ENCODE measurements at regions not wholly inside any gene's neighbourhood (a gene's known extent, or its start where the extent isn't known, plus 50 kb on each side); places are given as distances from the start of the nearest gene placed in this dataset.
"Not testable (repeated sequence)": the region's sequence is repeated elsewhere in the genome, so short reads cannot be mapped to it uniquely, and the experiment has no call there.

- FAIRE-seq, result no peak
- no peak for DNase-seq (ENCODE audit: insufficient read length, low spot score)
These were observed 359.3 kb upstream of the EPHA4 start for GRCh38 chr2:221931251-221931991.

GRCh38 chr2:221929259-221929658 lies 357.2 kb upstream of the EPHA4 start:
- FAIRE-seq (no peak), DNase-seq (ENCODE audit: insufficient read length, low spot score) (no peak)

- DNase-seq (ENCODE audit: insufficient read length, low spot score), result no peak
- no peak for FAIRE-seq
These were observed 354.2 kb upstream of the EPHA4 start for GRCh38 chr2:221926327-221926726.

- DNase-seq (ENCODE audit: insufficient read length, low spot score), result no peak
- FAIRE-seq, result no peak
These were observed 352.5 kb upstream of the EPHA4 start for GRCh38 chr2:221924576-221924975.

GRCh38 chr2:221915926-221916325 lies 343.8 kb upstream of the EPHA4 start:
- no peak for DNase-seq (ENCODE audit: insufficient read length, low spot score)
- no peak for FAIRE-seq

GRCh38 chr2:221914334-221914880 lies 342.3 kb upstream of the EPHA4 start:
- DNase-seq (ENCODE audit: insufficient read length, low spot score), result no peak
- FAIRE-seq, result no peak

- FAIRE-seq (no peak), DNase-seq (ENCODE audit: insufficient read length, low spot score) (no peak)
These were observed 339.8 kb upstream of the EPHA4 start for GRCh38 chr2:221911890-221912289.

GRCh38 chr2:221911321-221911720 lies 339.2 kb upstream of the EPHA4 start:
- FAIRE-seq, result no peak

GRCh38 chr2:221908518-221908917 lies 336.4 kb upstream of the EPHA4 start:
- no peak for FAIRE-seq
- DNase-seq (ENCODE audit: insufficient read length, low spot score), result no peak

More at GRCh38 chr2:221911321-221911720, 339.2 kb upstream of the EPHA4 start:
- no peak for DNase-seq (ENCODE audit: insufficient read length, low spot score)

GRCh38 chr2:221897718-221898117 lies 325.6 kb upstream of the EPHA4 start:
- FAIRE-seq (no peak), DNase-seq (ENCODE audit: insufficient read length, low spot score) (no peak)

GRCh38 chr2:221896505-221897151 lies 324.5 kb upstream of the EPHA4 start:
- DNase-seq (ENCODE audit: insufficient read length, low spot score) (peak; percentile 17), FAIRE-seq (peak; percentile 9)

GRCh38 chr2:221895366-221896121 lies 323.4 kb upstream of the EPHA4 start:
- DNase-seq (ENCODE audit: insufficient read length, low spot score) (no peak), FAIRE-seq (no peak)

- FAIRE-seq (no peak), DNase-seq (ENCODE audit: insufficient read length, low spot score) (no peak)
These were observed 321.4 kb upstream of the EPHA4 start for GRCh38 chr2:221893501-221893900.

GRCh38 chr2:221892006-221892405 lies 319.9 kb upstream of the EPHA4 start:
- FAIRE-seq; DNase-seq (ENCODE audit: insufficient read length, low spot score): not testable (repeated sequence)

GRCh38 chr2:221883976-221884375 lies 311.9 kb upstream of the EPHA4 start:
- DNase-seq (ENCODE audit: insufficient read length, low spot score) (no peak), FAIRE-seq (no peak)

- FAIRE-seq (no peak), DNase-seq (ENCODE audit: insufficient read length, low spot score) (no peak)
These were observed 303.9 kb upstream of the EPHA4 start for GRCh38 chr2:221876016-221876415.

- DNase-seq (ENCODE audit: insufficient read length, low spot score), result no peak
- no peak for FAIRE-seq
These were observed 302.3 kb upstream of the EPHA4 start for GRCh38 chr2:221874444-221874843.

- no peak for FAIRE-seq
These were observed 285.6 kb upstream of the EPHA4 start for GRCh38 chr2:221857719-221858118.

GRCh38 chr2:221853297-221853696 lies 281.2 kb upstream of the EPHA4 start:
- FAIRE-seq (no peak), DNase-seq (ENCODE audit: insufficient read length, low spot score) (no peak)

More at GRCh38 chr2:221857719-221858118, 285.6 kb upstream of the EPHA4 start:
- no peak for DNase-seq (ENCODE audit: insufficient read length, low spot score)

GRCh38 chr2:221851531-221852045 lies 279.5 kb upstream of the EPHA4 start:
- no peak for DNase-seq (ENCODE audit: insufficient read length, low spot score)
- no peak for FAIRE-seq

GRCh38 chr2:221850076-221850475 lies 278.0 kb upstream of the EPHA4 start:
- FAIRE-seq (no peak), DNase-seq (ENCODE audit: insufficient read length, low spot score) (no peak)

Measured in HTR-8/SVneo (cell line).